Activated T-helper 9 cell treated with anti-CD3 and anti-CD28 coated beads, Interleukin-2, amount 50 U/mL, for 16 hours (primary cell): ENCODE measurements at regions not wholly inside any gene's neighbourhood (a gene's known extent, or its start where the extent isn't known, plus 50 kb on each side); places are given as distances from the start of the nearest gene placed in this dataset.

Source experiments
- DNase-seq: peaks from one replicate; pipeline ENCODE4 v3.0.0-alpha.2; 2020; ENCODE audit warnings: low read depth

DNA sequence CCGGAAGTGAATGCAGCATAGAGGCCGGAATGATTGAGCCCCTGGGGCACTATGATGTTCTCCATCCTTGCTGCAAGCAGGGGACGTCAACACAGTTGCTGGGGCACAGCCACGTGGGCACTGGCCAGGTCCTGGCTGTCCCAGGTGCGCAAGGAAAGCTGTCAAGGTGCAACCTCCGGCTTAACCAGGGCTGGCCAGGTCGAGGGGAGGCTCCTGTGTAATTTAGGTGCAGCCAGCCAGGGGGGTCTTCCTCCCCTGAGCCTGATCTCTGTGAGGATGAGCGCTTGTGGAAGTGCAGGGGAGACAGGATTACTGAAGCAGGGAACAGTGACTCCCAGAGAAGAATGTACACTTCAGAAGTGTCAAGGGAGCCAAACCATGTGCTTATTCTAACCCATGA lies 852.8 kb upstream of the TMEM132C start:
- no peak for DNase-seq

DNA sequence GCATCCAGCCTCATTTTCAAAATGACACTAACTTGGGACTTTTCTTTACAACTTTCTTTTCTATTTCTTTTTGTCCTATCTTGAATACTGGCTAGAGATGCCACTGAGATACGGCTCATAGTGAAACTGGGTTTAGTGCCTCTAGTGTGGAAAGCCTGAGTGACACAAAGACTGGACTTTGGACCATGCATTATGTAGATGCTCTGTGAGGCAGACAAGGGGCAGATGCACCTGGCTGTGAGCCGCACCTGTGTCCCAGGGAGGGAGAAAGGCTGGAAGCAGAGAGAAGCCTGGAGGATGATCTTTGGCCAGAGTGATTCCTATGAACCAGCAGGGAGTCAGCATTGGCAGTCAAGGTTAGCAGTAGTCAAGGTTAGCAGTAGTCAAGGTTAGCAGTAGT lies 852.3 kb upstream of the TMEM132C start:
- no peak for DNase-seq

- no peak for DNase-seq
Observed at GRCh38 chr12:127416796-127417195, 850.2 kb upstream of the TMEM132C start.

DNA sequence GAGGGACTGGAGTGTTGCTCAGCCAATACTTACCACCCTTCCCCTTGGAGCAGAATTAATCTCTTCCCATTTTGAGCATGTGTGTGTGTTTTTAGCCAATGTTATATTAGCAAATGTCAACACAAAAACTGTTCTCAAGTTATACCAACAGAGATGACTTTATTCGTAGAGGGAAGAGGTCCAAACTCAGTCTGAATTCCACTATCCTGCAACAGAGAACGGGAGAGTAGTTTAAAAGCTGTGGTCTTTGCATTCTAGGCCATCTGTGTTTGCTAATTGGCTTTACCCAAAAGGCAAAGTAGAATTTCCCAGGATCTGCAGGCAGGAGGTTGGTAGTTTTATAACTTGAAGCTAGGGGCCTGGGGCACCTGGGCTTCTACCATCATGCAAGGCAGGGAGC lies 847.9 kb upstream of the TMEM132C start:
- DNase-seq, result no peak

GRCh38 chr12:127421614-127422013 lies 845.4 kb upstream of the TMEM132C start:
- DNase-seq, result no peak

DNA sequence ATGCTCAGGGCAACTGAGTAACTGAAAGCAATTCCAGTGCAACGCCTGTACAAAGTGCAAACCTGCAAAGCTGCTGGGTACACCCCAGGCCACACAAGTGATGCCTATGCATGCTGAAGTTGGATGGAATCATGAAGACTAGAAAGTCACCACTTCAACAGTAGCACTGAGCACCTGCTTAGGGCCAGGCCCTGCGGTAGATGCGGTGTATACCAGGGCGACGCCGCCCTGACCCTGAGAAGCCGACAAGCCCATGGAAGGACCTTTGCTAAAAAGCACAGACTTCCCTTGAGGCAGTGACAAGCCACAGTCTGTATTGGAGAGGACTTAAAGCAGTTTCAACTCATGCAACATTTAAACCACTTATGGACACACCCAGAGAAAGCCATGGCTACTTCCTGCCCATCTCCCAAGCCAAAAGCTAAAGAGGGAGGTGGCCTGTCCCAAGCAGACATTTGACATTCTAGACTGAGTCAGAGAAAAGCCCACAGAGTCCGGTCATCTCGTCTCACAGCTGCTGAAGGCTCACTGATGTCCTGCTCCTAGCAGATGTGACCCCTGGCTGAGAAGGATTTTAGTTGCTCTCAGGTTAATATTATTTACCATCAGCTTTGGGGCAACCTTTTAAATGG lies 843.9 kb upstream of the TMEM132C start:
- DNase-seq, result no peak

GRCh38 chr12:127425474-127425873 lies 841.5 kb upstream of the TMEM132C start:
- DNase-seq, result no peak

GRCh38 chr12:127428420-127428819 lies 838.5 kb upstream of the TMEM132C start:
- DNase-seq, result no peak

GRCh38 chr12:127429551-127430285 lies 837.3 kb upstream of the TMEM132C start:
- no peak for DNase-seq

DNA sequence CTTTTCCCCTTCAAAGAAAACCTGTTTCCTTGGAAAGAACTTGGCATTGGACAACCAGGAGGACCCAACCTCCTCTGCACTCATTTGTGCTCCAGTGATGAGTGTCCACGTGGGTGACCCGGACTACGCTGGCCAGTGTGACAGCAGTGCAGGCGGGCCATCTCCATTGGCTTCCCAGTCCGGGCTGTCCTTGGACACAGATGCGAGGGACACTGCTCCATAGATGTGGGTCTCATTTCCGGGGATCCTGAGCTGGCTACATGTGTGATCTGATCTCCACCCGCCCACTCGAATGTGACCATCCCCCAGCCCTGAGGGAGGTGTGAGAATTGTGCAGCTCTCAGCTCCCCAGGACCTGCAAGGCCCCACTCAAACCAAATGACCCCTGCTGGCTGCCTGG lies 836.6 kb upstream of the TMEM132C start:
- DNase-seq, result no peak

DNA sequence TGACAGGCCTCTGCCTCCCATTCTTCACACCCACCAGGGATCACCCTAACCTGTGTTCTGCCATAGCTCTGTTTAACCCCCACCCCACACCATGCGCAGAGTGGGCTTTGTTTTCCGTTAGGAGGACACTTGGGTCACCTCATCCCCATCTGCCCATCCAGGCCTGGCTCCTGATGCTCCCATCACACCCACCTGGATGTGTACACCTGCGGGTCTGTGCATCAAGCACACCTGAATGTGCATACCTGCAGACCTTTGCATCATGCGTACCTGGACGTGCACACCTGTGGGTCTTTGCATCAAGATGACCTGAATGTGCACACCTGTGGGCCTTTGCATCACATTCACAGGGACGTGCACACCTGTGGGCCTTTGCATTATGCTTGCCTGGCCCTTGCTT lies 835.8 kb upstream of the TMEM132C start:
- no peak for DNase-seq

- DNase-seq, result no peak
Observed at GRCh38 chr12:127431594-127431993, 835.4 kb upstream of the TMEM132C start.

- DNase-seq, result no peak
Observed at GRCh38 chr12:127435439-127435838, 831.5 kb upstream of the TMEM132C start.

- no peak for DNase-seq
Observed at GRCh38 chr12:127438512-127439244, 828.3 kb upstream of the TMEM132C start.

- no peak for DNase-seq
Observed at GRCh38 chr12:127445581-127446139, 821.3 kb upstream of the TMEM132C start.

- no peak for DNase-seq
Observed at GRCh38 chr12:127448906-127449305, 818.1 kb upstream of the TMEM132C start.

DNA sequence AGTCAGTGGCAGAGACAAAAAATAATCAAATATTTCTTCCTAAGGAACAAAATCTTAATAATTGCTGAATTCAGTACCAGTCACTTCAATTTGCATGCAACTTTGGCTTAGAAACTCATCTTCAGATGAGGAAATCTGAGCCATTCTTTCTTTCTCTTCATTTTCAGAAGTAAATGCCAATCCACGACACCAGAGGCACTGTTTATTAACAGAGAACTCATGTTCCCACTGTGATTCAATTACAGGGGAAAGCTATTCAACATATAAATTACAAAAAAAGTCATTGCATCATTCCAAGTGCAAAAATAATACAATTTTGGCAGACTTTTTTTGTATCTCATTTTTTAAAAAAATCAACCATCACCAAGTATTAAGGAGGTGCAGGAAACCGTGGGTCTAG lies 816.1 kb upstream of the TMEM132C start:
- no peak for DNase-seq

DNA sequence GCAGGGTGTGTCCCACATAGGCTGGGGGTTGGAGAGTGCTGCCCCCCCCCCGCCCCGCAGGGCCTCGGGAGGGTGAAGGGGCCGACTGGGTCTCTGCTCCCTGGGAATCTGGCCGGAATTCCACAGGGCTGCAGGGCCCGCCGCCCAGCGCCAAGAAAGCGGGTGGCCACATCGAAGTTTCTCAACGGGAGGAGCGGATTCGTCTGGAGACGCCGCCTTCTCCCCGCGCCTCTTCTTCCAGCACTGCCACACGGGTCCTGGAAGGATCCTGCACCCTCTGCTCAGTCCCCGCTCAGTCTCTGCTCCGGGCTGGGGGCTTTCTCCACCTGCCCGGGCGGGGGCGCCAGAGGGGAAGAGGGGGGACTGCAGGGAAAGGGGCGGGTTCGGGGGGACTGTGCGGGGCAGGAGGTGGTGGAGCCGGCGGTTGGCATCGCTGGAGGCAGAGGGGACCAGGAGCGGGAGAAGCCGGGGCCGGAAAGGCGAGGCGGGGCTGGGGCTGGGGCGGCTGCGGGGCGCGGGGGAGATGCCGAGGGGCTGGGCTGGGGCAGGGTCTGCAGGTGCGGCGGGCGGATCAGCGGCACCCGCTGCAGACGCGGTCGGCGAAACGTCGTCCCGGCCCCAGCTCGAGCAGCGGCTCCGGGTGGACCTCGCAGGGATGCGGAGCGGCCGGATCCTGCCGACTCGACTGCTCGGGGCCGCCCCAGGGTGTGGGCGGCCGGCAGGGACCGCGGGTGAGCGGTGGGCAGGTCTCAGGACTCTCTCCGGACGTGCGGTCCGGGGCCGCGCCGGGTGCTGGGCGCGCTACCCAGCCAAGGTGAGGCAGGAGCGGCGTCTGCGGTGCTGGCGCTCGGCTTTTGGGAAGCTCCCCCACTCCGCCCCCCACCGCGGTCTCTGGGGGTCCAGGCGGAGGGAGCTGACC lies 811.4 kb upstream of the TMEM132C start:
- DNase-seq, result no peak

DNA sequence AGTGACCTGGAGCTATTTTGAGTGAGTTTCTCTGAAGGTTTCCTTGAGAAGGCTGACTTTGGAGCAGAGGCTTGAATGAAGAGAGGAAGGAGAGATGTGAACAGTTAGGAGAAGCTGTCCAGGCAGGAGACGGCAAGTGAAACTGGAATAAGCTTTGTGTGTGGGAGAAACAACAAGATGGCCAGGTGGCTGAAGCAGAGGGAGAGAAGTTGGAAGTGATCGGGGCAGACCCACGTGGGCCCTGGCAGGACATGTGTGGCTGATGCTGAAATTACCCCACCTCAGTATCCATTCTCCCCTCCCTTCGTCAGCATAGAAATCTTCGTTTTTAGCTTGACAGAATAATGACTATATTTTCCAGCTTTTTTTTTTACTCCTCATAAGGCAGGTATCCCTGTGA lies 809.2 kb upstream of the TMEM132C start:
- no peak for DNase-seq

DNA sequence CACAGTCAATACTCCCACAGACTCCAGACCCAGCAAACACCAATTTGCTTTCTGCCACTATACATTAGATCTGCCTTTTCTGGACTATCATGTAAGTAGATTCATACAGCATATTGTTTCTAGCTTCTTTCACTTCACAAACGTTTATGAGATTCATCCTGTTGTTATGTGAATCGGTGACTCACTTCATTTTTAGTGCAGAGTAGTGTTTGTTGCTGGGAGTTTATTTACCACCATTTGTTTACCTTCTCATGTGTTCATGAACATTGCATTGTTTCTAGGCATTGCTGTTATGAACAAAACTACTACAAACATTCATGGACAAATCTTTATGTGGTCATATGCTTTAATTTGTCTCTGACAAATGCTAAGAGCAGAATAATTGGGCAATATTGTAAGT lies 807.8 kb upstream of the TMEM132C start:
- DNase-seq, result no peak

GRCh38 chr12:127459687-127460086 lies 807.3 kb upstream of the TMEM132C start:
- DNase-seq, result no peak

DNA sequence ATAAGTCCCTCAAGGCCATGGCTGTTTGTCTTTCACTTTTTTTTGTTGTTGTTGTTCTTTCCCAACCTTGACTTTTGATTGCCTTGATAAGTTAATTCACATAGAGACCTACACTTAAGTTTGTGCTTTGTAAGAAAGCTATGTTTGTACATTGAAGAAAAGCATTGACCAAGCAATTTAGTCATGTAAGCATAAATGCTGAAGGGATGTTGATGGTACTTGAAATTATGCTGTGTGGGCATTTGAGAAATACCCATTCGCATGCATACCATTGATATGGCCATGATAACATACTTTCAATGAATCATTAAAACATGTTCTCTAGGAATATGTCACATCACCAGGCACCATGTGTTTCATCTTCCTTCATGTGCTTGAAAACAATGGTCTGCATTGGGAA lies 803.7 kb upstream of the TMEM132C start:
- DNase-seq, result no peak
